ENCODE measurements at regions not wholly inside any gene's neighbourhood (a gene's known extent, or its start where the extent isn't known, plus 50 kb on each side); places are given as distances from the start of the nearest gene placed in this dataset.

DNA sequence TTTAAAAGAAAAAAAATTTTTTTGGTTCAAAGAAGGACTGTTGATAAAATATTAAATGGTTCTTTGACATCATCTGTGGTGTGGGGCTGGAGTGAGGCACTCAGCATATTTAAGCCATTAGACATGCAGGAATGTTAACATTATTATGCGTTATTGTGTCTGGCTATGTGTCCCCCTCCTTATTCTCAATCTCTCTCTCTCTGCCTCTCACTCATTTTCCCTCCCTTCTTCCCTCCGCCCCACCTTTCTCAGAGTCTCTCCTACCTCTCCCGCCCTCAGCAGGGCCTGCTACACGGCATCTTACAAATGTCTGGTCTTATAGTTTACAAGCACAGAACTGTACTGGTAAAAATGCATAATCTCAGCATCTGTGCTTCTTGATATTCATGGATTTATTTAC lies 287.8 kb upstream of the TMEM161B start:
- TF ChIP-seq CTCF (conservative IDR thresholded peaks at IDR 0.05; ENCODE audit: low read length) (no peak), EZH2phosphoT487 (IDR thresholded peaks at IDR 0.05; ENCODE audit: borderline replicate concordance, low read depth, low read length) (no peak)
